Activated CD4-positive, alpha-beta memory T cell treated with anti-CD3 and anti-CD28 coated beads for 36 hours (primary cell): ENCODE measurements at regions not wholly inside any gene's neighbourhood (a gene's known extent, or its start where the extent isn't known, plus 50 kb on each side); places are given as distances from the start of the nearest gene placed in this dataset.
"Not testable (repeated sequence)": the region's sequence is repeated elsewhere in the genome, so short reads cannot be mapped to it uniquely, and the experiment has no call there.

Source experiments
- CTCF ChIA-PET: fragments of 350-600 bp; sonication (Branson Sonifier 250); formaldehyde crosslinking; loops from one replicate; lab custom pipeline; 2021; ENCODE audit warnings: antibody characterized with exemption, inconsistent platforms; lab: Charles Lee
- POLR2A ChIA-PET: fragments of 350-600 bp; sonication (Branson Sonifier 250); formaldehyde crosslinking; loops from one replicate; lab custom pipeline; 2021; ENCODE audit warnings: antibody characterized with exemption; lab: Charles Lee
- DNase-seq: peaks from one replicate; pipeline ENCODE4 v3.0.0-alpha.2; 2020
- H3K27ac Mint-ChIP-seq: one replicate; pipeline ENCODE4 v1.8.0; 2021; ENCODE audit warnings: mixed read lengths
- H3K27me3 Mint-ChIP-seq: one replicate; pipeline ENCODE4 v1.8.0; 2021; ENCODE audit warnings: mixed read lengths
- H3K36me3 Mint-ChIP-seq: one replicate; pipeline ENCODE4 v1.8.0; 2021; ENCODE audit warnings: mixed read lengths
- H3K4me1 Mint-ChIP-seq: one replicate; pipeline ENCODE4 v1.8.0; 2021; ENCODE audit warnings: low read depth, mixed read lengths
- H3K4me3 Mint-ChIP-seq: one replicate; pipeline ENCODE4 v1.8.0; 2021; ENCODE audit warnings: mild to moderate bottlenecking, mixed read lengths
- H3K9me3 Mint-ChIP-seq: one replicate; pipeline ENCODE4 v1.8.0; 2021; ENCODE audit warnings: mixed read lengths
- intact Hi-C: fragments of 100-400 bp; cut with micrococcal nuclease; formaldehyde crosslinking; loops from one replicate; pipeline ENCODE4 v1.15.1; 2023

DNA sequence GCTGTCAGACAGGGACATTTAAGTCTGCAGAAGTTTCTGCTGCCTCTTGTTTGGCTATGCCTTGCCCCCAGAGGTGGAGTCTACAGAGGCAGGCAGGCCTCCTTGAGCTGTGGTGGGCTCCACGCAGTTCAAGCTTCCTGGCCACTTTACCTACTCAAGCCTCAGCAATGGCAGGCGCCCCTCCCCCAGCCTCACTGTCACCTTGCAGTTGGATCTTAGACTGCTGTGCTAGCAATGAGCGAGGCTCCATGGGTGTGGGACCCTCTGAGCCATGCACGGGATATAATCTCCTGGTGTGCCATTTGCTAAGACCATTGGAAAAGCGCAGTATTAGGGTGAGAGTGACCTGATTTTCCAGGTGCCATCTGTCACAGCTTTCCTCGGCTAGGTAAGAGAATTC lies 542.7 kb upstream of the SEMA6A start:
- H3K27me3 Mint-ChIP-seq, intact Hi-C loops, DNase-seq, H3K27ac Mint-ChIP-seq, POLR2A ChIA-PET, H3K36me3 Mint-ChIP-seq, H3K4me1 Mint-ChIP-seq, H3K4me3 Mint-ChIP-seq, CTCF ChIA-PET: not testable (repeated sequence)
- H3K9me3 Mint-ChIP-seq = peaks cover 16% of the 10 kb centered on the region

DNA sequence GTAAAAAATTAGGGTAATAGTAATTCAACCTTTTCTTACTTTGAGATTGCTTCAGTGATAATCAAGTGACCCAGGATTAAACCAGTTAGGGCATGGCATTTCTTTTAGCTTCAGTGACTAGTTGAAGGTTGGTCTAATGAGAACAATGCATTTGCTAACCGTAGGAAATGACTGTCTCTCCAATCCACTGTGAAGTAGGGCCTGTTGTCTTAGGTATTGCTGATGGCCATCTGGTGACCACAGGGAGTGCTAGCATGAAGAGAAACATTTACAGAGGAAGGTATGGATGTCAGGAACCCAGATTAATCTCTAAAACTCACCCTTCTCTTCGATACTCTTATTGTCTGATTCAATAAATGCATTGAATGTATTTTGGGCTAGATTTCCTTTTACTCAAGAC lies 535.9 kb upstream of the SEMA6A start:
- DNase-seq = no peak
- no peaks in the 10 kb centered on the region for H3K36me3 Mint-ChIP-seq
- POLR2A ChIA-PET = no interaction called here
- CTCF ChIA-PET = no interaction called here
- no peaks in the 10 kb centered on the region for H3K4me1 Mint-ChIP-seq
- no peak overlapping the region for H3K27ac Mint-ChIP-seq
- no peaks in the 10 kb centered on the region for H3K27me3 Mint-ChIP-seq
- intact Hi-C loops = no loop called here
- peaks cover 16% of the 10 kb centered on the region for H3K9me3 Mint-ChIP-seq
- H3K4me3 Mint-ChIP-seq = no peak overlapping the region

DNA sequence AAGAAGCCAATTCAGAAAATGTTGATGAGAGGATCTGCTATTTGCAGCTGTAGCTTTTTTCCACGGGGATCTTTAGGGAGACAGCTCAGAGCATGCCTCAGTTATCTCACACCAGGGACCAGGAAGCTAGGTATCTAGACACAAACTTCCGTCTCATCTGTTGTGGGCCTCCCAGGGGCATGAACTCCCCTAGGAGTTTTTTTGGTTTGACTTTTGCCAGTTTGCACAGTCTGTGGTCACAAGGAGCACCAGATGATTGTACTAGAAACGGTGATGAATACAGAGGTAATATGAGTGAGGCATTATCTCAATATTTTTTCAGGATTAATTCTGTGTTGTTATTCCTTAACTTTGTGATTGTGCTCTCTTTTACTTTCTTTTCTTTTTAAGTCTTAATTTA lies 533.2 kb upstream of the SEMA6A start:
- Mint-ChIP-seq H3K4me3 (no peak overlapping the region), H3K27ac (no peak overlapping the region), H3K4me1 (no peaks in the 10 kb centered on the region), H3K27me3 (no peaks in the 10 kb centered on the region), H3K36me3 (no peaks in the 10 kb centered on the region), H3K9me3 (peaks cover 6% of the 10 kb centered on the region)
- CTCF ChIA-PET = no interaction called here
- intact Hi-C loops = no loop called here
- POLR2A ChIA-PET = no interaction called here
- DNase-seq = no peak

- Mint-ChIP-seq H3K27me3 (no peaks in the 10 kb centered on the region), H3K9me3 (no peaks in the 10 kb centered on the region), H3K36me3 (no peaks in the 10 kb centered on the region), H3K4me3 (no peak overlapping the region), H3K27ac (no peak overlapping the region), H3K4me1 (no peaks in the 10 kb centered on the region)
- DNase-seq = no peak
- ChIA-PET POLR2A (no interaction called here), CTCF (no interaction called here)
- intact Hi-C loops = no loop called here
These were observed 529.1 kb upstream of the SEMA6A start for GRCh38 chr5:117103703-117104102.

- H3K36me3 Mint-ChIP-seq = no peaks in the 10 kb centered on the region
- intact Hi-C loops = no loop called here
- H3K9me3 Mint-ChIP-seq = no peaks in the 10 kb centered on the region
- H3K4me3 Mint-ChIP-seq = no peak overlapping the region
- ChIA-PET POLR2A (no interaction called here), CTCF (no interaction called here)
- no peaks in the 10 kb centered on the region for H3K4me1 Mint-ChIP-seq
- no peaks in the 10 kb centered on the region for H3K27me3 Mint-ChIP-seq
- DNase-seq = no peak
- H3K27ac Mint-ChIP-seq = no peak overlapping the region
These were observed 528.0 kb upstream of the SEMA6A start for GRCh38 chr5:117102591-117102990.

GRCh38 chr5:117100176-117100575 lies 525.6 kb upstream of the SEMA6A start:
- CTCF ChIA-PET = no interaction called here
- no peaks in the 10 kb centered on the region for H3K36me3 Mint-ChIP-seq
- POLR2A ChIA-PET = no interaction called here
- H3K9me3 Mint-ChIP-seq = no peaks in the 10 kb centered on the region
- intact Hi-C loops = no loop called here
- H3K4me3 Mint-ChIP-seq = no peak overlapping the region
- no peak overlapping the region for H3K27ac Mint-ChIP-seq
- H3K4me1 Mint-ChIP-seq = no peaks in the 10 kb centered on the region
- no peak for DNase-seq
- no peaks in the 10 kb centered on the region for H3K27me3 Mint-ChIP-seq

DNA sequence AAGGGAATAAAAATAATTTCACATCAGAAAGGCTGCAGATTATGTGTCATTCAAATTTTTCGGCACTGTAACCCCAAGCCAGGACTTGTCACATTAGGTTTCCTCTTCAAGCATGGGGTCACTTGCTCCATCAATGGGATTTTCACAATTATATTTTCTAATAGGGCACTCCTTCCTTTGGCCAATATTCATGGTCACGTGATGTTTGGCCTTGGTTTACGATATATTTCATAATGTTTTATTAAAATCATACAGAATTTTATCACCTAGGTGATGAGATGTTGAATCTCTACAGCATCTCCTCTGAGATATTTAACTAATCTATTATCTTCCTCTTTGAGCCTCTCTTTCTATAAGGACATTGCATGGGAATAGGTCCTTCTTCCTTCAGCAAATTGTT lies 523.5 kb upstream of the SEMA6A start:
- ChIA-PET CTCF (no interaction called here), POLR2A (no interaction called here)
- no peak overlapping the region for H3K4me3 Mint-ChIP-seq
- no peak overlapping the region for H3K27ac Mint-ChIP-seq
- DNase-seq = no peak
- H3K9me3 Mint-ChIP-seq = peaks cover 6% of the 10 kb centered on the region
- H3K4me1 Mint-ChIP-seq = no peaks in the 10 kb centered on the region
- intact Hi-C loops = no loop called here
- no peaks in the 10 kb centered on the region for H3K27me3 Mint-ChIP-seq
- no peaks in the 10 kb centered on the region for H3K36me3 Mint-ChIP-seq

DNA sequence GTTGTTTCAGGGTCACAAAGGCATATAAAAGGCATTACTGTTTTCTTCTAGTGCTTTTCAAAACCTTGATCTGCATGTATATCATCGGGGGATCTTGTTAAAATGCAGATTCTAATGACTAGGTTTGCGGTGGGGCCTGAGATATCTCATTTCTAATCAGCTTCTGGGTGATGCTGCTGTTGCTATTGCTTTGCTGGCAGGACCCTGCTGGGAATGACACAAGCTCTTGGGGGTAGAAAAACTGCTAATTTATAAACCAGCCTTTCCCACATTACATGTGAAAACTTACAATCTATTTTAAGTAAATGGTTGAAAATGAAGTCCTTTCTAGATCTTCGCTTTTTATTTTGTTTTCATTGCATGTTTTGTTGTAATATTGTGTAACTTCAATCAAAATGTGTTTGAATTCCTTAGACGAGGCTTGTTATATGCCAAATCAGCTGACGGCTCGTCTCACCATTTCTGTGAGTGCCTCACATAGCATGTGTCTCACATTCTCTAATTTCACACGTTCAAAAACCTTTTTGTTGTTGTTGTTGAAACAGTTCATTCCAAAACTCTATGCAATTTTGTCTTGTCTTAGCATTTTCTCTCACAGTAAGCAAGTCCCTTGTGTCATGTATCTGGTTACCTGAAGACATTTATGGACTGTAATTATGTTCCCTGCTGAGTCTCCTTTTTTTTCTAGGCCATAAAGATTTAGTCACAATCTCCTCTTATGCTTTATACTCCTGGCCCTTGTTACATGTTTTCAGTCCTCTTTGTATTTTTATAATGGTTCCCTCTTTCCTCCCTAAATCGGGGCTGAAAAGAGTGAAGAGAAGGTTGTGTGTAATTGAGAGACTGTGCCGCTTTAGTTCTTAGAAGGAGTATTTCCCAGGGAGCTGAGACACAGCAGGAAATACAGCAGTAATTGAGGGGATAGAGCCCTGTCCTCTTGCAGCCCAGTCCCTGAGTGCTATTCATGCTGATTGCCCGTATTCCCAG lies 521.0 kb upstream of the SEMA6A start:
- no peak for DNase-seq

GRCh38 chr5:117094114-117094815 lies 519.6 kb upstream of the SEMA6A start:
- intact Hi-C loops = no loop called here
- Mint-ChIP-seq H3K4me3 (no peak overlapping the region), H3K36me3 (no peaks in the 10 kb centered on the region), H3K27ac (no peak overlapping the region), H3K9me3 (peaks cover 6% of the 10 kb centered on the region), H3K4me1 (no peaks in the 10 kb centered on the region), H3K27me3 (no peaks in the 10 kb centered on the region)
- ChIA-PET POLR2A (no interaction called here), CTCF (no interaction called here)
- DNase-seq = no peak

More for the DNA sequence above, 521.0 kb upstream of the SEMA6A start:
- no peak overlapping the region for H3K27ac Mint-ChIP-seq
- ChIA-PET CTCF (no interaction called here), POLR2A (no interaction called here)
- no peaks in the 10 kb centered on the region for H3K36me3 Mint-ChIP-seq
- no peaks in the 10 kb centered on the region for H3K27me3 Mint-ChIP-seq
- H3K9me3 Mint-ChIP-seq = peaks cover 6% of the 10 kb centered on the region
- intact Hi-C loops = no loop called here
- no peaks in the 10 kb centered on the region for H3K4me1 Mint-ChIP-seq
- no peak overlapping the region for H3K4me3 Mint-ChIP-seq

DNA sequence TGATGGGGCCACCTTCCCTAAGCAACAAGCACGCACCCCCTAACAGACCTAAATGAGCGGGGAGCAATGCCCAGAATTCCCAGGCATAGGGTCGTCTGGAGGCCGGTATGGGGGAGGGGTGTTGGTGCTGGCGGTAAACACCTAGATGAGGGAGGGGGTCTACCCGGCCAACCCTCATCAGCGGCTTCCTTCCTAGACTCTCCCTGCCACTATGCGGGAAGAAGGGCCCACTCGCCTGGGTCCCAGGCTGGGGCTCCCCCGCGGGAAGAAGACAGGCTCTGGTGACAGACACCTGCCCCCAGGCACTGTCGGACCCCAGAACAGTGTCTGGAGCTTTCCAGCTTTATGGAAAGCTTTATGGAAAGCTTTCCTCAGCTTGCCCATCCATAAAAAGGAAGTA lies 519.0 kb upstream of the SEMA6A start:
- Mint-ChIP-seq H3K4me1 (no peaks in the 10 kb centered on the region), H3K4me3 (no peak overlapping the region), H3K36me3 (no peaks in the 10 kb centered on the region), H3K27ac (no peak overlapping the region), H3K9me3 (peaks cover 6% of the 10 kb centered on the region), H3K27me3 (no peaks in the 10 kb centered on the region)
- intact Hi-C loops = no loop called here
- DNase-seq = no peak
- POLR2A ChIA-PET = no interaction called here
- CTCF ChIA-PET = no interaction called here

GRCh38 chr5:117089001-117089400 lies 514.4 kb upstream of the SEMA6A start:
- Mint-ChIP-seq H3K36me3 (no peaks in the 10 kb centered on the region), H3K27me3 (no peaks in the 10 kb centered on the region), H3K27ac (no peak overlapping the region), H3K9me3 (no peaks in the 10 kb centered on the region), H3K4me3 (no peak overlapping the region), H3K4me1 (no peaks in the 10 kb centered on the region)
- DNase-seq = no peak
- CTCF ChIA-PET = no interaction called here
- intact Hi-C loops = no loop called here
- POLR2A ChIA-PET = no interaction called here

DNA sequence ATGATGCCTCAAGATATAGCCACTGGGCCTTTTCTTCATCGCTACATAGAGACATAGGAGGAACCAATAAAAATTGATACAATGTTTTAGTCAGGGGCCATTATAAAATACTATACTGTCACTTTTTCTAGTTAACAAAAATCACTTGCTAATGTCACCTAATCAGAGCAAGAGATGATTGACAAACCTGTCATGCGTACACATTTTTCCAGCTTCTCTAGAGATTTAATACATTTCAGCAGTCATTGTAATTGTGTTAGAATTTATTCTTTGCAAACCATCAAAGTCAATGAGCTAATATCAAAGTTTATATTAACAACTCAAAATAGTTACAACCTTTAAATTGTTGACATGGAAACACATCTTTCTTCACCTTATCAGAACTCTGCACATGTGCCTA lies 513.6 kb upstream of the SEMA6A start:
- intact Hi-C loops = no loop called here
- Mint-ChIP-seq H3K27ac (no peak overlapping the region), H3K9me3 (no peaks in the 10 kb centered on the region), H3K4me3 (no peak overlapping the region), H3K36me3 (no peaks in the 10 kb centered on the region), H3K27me3 (no peaks in the 10 kb centered on the region), H3K4me1 (no peaks in the 10 kb centered on the region)
- ChIA-PET CTCF (no interaction called here), POLR2A (no interaction called here)
- DNase-seq = no peak

DNA sequence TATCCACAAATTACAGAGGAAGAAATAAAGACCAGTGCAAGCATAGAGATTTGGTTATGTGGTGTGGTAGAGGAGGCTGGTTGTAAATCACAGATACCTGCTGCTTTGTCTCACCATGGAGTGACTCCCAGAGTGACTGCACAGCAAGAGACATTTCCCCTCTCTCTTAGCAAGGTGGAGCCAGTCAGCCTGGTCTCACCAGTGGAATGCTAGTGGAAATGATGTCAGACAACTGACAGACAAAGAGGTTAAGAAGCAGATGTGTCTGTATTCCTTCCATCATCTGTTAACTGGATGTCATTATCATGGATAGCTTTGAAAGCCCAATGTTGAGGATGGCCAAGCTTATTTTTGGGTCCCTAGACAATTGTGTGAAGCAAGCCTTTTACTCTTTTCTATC lies 509.4 kb upstream of the SEMA6A start:
- DNase-seq = no peak
- intact Hi-C loops = no loop called here
- Mint-ChIP-seq H3K4me1 (no peaks in the 10 kb centered on the region), H3K9me3 (no peaks in the 10 kb centered on the region), H3K4me3 (no peak overlapping the region), H3K36me3 (no peaks in the 10 kb centered on the region), H3K27ac (no peak overlapping the region), H3K27me3 (no peaks in the 10 kb centered on the region)
- POLR2A ChIA-PET = no interaction called here
- CTCF ChIA-PET = no interaction called here
